ENCODE measurements at regions not wholly inside any gene's neighbourhood (a gene's known extent, or its start where the extent isn't known, plus 50 kb on each side); places are given as distances from the start of the nearest gene placed in this dataset.
A peak's percentile ranks its signal among the peaks of the same experiment; 100 is the strongest.
"Not testable (repeated sequence)": the region's sequence is repeated elsewhere in the genome, so short reads cannot be mapped to it uniquely, and the experiment has no call there.

DNA sequence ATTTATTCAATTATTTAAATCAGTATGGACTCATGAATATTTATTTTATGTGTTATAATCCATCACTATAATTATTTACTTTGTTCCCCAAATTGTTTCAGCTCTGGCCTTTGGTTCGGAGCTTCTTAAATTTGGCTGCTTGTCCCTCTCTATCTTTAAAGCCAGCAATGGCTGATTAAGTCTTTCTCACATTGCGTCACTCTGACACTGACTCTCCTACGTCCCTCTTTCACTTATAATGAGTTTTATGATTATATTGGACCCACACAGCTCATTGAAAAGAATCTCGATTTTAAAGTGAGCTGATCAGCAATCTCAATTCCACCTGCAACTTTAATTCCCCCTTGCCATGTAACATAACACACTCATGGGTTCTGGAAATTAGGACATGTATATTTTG, 185.2 kb upstream of the SLC39A10 start:
- DNase-seq = no peak

DNA sequence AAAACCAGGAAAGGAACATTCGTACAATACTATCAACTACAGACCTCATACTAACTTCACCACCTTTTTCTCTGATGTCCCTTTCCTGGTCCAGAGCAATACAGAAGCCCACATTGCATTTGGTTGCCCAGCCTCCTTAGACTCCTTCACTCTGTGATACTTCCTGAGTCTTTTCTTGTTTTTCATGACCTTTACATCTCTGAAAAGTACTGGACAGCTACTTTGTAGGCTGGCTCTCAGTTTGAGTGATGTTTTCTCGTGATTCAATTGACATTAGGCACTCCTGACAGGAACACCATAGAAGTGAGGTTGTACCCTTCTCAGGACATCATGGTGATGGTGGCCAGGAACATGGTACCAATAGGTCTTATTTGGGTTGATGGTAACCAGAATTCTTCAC, 185.9 kb upstream of the SLC39A10 start:
- no peak for DNase-seq
- intact Hi-C loops (cut with DNase I) = no loop called here

More for the DNA sequence above, 185.2 kb upstream of the SLC39A10 start:
- intact Hi-C loops (cut with DNase I) = no loop called here

DNA sequence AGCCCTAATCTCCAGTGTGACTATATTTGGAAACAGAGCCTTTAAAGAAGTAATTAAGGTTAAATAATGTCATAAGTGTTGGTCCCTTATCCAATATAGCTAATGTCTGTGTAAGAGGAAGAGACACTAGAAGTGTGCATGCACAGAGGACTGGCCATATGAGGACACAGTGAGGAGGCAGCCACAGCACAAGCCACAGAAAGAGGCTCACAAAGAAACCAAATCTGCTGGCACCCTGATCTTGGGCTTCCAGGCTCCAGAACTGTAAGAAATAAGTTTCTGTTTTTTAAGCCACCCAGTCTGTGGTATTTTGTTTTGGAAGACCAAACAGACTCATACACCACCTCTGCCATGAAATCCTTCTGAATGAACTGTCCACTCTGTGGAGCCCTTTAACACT, 186.4 kb upstream of the SLC39A10 start:
- intact Hi-C loops (cut with DNase I) = no loop called here
- DNase-seq = no peak

DNA sequence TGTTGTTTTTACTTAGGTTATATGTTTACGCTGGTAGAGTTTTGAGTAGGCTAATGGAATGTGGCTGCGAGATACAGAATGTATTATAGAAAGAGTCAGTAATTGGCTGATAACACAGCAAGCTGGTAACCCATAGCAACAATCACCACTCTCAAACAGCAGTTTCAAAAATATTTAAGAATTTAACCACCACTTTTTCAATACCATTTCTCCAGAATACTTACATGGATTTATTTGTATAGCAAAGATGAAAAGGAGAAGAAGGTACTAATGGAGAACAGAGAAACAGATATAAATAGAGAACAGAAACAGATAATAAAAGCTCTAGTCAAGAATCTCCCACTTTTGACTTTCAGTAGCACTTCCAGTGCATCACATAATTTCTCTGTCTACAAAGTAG, 188.3 kb upstream of the SLC39A10 start:
- intact Hi-C loops (cut with DNase I) = no loop called here
- DNase-seq = no peak

DNA sequence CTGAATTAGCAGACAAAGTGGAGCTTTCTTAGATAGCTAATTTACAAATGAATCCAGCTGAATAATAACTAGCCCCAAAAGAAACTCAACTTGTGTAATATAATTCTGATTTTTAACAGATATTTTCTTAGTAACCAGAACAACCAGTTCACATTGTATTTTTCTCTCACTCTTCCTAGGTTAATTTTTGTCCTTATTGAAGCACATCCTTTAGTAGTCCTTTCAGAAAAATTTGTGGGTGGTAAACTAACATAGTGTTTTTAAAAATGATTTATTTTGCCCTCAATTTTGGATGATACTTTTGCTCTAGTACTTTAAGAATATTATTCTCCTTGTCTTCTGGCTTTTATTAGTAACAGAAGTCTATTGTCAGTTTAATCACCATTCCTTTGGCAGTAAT, 190.6 kb upstream of the SLC39A10 start:
- intact Hi-C loops (cut with DNase I) = no loop called here
- no peak for DNase-seq

DNA sequence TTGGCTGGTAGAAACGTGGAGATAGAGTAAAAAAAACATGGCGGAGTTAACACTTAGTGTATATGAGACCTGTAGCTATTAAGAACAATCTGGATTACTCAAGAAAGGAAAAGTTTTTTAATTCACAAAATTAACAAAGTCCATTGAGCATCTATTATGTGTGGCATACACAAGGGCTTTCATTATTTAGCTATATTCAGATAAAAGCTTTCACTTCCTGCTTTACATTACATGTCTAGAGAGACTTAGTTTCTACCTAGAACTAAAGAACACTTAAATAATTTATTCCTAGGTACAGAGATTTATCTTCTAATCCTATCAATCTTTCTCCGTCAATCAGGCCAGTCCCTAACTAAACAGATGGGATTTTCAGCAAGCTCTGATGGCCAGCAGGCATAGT, 196.0 kb upstream of the SLC39A10 start:
- DNase-seq = no peak
- intact Hi-C loops (cut with DNase I) = no loop called here

DNA sequence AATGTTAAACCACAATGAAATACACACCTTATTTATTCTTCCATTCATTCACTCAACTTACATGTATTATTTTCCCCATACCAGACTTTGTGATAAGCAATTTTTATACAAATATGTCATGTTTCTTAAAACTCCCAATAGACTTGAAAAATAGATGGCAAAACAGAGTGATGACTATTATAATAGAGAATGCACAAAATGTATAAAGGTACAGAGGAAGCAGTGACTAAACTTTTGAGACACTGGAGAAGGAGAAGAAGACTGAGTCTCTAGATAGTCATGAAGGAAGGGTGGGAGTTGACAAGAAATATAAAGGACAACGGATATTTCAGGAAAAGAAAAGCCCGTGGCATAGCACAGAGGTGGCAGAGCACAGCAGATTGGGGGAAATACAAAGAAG, 198.1 kb upstream of the SLC39A10 start:
- intact Hi-C loops (cut with DNase I) = no loop called here
- no peak for DNase-seq

DNA sequence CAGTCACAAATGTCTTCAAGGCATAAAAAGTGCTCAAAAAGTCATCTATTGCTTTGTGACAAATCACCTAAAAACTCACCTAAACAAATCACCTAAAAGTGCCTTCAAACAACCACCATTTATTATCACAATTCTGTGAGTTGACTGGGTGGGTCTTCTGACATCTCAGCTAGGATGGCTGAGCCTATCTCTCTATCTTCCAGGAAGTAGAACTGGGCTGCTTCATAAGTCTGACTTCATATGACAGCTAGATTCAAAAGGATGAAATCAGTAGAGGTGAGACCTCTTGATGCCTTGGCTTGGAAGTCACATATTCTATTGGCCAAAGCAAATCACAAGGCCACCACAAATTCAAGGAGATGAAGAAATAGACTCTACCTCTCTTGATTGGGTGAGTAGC, 199.2 kb upstream of the SLC39A10 start:
- intact Hi-C loops (cut with DNase I) = no loop called here
- DNase-seq = no peak

DNA sequence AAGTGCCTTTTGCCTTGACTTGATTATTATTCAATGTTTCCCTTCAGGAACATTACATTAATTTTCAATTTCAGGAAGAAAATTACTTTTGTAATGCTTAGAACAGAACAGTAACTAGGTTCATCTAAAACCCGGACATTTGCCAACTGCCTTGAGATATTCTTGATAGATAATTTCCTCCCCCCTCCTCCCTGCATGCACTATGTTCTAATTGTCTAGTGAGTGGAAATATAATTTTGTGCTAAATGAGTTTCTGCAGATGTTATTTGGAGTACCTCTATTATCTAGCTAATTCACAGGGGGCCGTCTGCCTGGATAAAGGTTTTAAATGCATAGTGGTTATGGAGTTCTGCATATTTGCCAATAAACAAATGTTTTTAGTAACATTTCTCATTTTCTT, 200.3 kb upstream of the SLC39A10 start:
- no peak for DNase-seq
- intact Hi-C loops (cut with DNase I) = no loop called here

DNA sequence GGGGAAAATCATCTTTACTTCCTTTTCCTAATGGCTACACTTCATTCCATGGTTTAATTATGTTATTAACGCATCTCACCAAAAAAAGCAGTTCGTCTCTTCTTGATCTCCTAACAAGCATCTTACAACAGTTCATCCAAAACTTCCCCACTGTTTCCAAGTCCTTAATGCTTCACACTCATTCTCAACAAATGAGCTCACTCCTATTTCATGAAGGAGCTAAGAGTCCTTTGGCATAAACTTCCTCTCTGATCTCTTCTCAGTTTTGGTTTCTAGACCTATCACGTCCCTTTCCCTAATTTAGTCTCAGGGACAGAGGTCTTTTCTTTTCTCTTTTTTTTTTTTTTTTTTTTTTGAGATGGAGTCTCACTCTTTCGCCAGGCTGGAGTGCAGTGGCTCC, 205.9 kb upstream of the SLC39A10 start:
- intact Hi-C loops (cut with DNase I) = no loop called here

DNA sequence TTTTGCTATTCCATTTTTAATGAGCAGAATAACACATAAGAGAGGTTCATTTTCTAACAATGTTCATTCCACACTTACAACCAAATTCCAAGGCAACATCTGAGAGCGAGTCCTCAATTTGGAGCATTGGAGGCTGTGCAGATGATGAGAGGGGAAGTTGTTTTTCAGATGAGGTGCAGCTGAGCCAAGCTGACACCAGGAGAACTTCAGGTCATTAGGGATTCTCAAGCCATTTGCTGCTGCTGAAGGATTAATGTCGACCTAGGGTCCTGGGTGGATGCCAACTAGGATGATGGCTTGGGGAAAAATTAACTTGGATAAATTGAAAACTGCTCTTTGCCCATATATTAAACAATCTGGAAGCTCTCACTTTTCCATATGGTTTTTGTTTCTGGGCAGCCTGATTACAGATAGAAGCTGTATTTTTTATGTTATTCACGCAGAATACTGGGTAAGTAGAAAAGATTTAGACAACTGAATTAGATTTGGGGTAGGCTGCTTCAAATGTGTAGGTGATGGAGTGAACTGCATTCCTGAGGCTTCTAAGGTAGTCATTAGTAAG, 206.4 kb upstream of the SLC39A10 start:
- no peak for DNase-seq
- intact Hi-C loops (cut with DNase I) = no loop called here

More for the DNA sequence above, 205.9 kb upstream of the SLC39A10 start:
- DNase-seq = no peak

DNA sequence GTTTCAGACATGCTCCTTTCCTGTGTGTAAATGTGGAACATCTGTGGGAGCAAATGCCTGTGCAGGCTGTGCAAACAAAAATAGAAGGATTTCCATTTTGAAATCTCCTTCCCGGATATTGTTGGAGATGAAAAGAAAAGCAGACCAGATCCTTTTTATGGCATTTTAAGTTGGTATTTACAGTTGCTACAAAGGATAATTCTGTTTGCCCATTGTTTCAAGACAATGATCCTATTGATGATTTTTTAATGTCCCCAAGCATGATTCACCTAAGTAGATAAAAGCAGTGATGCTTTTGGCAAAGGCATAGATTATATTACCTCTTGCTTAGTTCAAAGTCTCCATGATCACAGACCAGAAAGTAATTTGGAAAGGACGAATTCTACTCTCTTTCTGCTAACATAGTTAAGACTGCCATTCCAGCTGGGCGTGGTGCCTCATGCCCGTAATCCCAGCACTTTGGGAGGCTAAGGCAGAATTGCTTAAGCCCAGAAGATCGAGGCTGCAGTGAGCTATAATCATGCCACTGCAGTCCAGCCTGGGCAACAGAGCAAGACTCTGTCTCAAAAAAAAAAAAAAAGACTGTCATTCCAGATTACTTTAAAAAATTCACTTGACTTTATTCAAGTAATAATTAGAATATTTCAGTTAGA, 209.6 kb upstream of the SLC39A10 start:
- DNase-seq = peak in 1 of 10 donors; percentile 46

DNA sequence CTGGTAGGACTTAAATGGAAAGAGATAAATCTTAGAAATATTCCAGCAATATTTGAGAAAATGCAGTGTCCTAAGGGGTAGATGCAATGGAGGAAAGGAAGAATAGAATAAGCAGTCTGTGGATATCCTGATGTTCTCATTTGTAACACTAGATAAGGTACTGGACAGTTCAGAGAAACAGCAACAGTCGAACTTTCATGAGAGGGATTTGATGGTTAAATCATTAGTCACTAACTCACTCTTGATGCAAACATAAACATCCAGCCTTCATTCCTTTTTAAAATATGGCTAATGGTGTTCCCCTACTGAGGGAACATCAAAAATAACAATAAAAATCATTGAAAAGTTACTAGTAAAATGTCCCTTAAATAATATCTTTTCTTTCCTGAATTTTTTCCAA, 211.4 kb upstream of the SLC39A10 start:
- DNase-seq = no peak
- intact Hi-C loops (cut with DNase I) = no loop called here

More for the DNA sequence above, 209.6 kb upstream of the SLC39A10 start:
- intact Hi-C loops (cut with DNase I) = no loop called here

DNA sequence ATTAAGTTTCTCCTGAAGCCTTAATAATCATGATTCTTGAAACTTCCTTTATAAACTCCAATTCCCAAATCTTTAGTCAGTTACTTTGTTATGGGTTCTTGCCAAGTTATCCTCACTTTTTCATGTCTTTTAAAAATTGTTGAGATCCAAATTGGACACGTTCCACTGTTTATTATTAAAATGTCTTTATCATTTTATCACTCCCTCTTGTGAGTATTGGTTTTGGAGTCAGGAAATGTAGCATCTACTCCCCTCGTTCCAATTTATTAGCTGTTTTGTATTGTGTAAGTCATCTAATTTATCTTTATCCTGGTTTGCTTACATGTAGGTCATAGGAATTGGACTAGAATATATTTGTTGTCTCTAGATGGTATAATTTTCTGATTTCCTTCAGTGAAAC, 213.1 kb upstream of the SLC39A10 start:
- DNase-seq = no peak
- intact Hi-C loops (cut with DNase I) = no loop called here

DNA sequence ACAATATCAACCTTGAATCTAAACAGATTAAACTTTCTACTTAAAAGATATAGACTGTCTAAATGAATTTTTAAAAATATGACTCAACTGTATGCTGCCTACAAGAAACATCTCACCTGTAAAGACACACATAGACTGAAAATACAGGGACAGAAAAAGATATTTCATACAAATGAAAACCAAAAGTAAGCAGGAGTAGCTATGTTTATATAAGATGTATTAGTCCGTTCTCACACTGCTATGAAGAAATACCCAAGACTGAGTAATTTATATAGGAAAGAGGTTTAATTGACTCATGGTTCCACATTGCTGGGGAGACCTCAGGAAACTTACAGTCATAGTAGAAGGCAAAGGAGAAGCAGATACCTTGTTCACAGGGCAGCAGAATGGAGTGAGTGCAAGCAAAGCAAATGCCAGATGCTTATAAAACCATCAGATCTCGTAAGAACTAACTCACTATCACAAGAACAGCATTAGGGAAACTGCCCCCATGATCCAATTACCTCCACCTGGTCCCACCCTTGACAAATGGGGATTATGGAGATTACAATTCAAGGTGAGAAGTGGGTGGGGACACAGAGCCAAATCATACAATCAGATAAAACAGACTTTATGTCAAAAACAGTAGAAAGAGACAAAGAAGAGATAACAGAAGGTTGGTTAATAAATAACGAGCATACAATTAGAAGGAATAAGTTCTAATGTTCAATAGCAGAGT, 214.4 kb upstream of the SLC39A10 start:
- no peak for DNase-seq
- intact Hi-C loops (cut with DNase I) = no loop called here

DNA sequence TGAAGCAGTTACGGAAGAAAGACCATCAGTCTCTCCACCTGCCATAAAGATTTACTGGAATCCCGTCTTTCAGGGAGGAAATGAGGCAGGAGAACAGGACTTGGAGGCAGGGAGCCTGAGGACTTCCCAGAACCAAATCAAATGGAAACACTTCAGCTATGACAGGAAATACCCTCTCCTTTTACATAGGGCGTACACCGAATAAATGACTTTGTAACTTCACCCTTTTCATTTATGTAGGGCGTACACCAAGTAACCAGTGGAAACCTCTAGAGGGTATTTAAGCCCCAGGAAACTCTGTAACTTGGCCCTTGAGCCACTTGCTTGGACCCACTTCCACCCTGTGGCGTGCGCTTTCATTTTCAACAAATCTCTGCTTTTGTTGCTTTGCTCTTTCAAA, 218.3 kb upstream of the SLC39A10 start:
- no peak for DNase-seq
- intact Hi-C loops (cut with DNase I) = no loop called here

DNA sequence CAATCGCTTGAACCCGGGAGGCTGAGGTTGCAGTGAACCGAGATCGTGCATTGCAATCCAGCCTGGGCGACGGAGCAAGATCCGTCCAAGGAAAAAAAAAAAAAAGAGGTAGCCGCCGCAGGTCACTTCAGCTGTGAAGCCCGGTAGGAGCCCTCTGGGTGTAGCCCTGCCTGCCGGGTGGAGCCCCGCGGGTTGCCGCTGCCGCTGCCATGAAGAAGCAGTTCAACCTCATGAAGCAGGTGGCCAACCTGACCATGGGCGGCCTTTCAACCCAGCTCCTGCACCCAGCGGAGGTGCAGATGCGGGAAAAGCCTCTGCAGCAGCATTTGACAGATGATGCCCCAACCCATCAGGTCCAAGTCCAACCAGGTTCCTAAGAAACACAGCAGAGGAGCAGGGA, 219.5 kb upstream of the SLC39A10 start:
- intact Hi-C loops (cut with DNase I) = no loop called here
- DNase-seq = no peak

DNA sequence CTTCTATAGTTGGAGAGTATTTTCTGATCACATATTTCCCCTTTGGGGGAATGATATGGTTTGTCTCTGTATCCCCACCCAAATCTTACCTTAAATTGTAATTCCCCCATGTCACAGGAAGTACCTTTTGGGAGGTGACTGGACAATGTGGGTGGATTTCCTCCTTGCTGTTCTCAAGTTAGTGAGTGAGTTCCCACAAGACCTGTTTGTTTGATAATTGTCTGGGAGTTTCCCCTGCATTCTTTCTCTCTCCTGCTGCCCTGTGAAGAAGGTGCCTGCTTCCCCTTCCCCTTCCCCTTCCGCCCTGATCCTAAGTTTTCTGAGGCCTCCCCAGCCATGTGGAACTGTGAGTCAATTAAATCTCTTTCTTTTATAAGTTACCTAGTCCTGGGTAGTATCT, 222.7 kb upstream of the SLC39A10 start:
- no peak for DNase-seq
- intact Hi-C loops (cut with DNase I) = no loop called here

DNA sequence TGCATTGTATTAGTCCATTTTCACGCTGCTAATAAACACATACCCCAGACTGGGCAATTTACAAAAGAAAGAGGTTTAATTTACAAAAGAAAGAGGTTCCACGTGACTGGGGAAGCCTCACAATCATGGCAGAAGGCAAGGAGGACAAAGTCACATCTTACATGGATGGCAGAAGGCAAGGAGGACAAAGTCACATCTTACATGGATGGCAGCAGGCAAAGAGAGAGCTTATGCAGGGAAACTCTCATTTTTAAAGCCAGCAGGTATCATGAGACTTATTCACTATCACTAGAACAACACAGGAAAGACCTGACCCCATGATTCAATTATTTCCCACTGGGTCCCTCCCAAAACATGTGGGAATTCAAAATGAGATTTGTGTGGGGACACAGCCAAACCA, 223.3 kb upstream of the SLC39A10 start:
- DNase-seq; intact Hi-C loops (cut with DNase I): not testable (repeated sequence)

DNA sequence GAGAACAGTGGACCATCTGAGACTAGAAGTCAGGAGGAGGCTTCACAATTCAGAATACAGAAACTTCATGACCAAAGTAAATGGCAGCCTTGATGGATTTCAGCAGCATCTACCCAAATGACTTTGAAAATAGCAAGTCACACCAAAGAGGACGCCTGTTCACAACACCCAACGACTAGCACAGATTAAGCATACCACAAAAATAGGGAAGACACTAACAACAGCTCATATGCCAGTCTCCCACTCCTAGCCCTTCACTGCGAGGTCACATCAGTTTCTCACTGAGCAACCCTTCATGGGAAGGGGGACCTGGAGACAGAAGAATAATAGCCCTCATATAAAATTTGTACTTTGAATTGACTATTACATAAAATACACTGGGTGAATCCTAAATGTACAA, 228.4 kb upstream of the SLC39A10 start:
- intact Hi-C loops (cut with DNase I) = no loop called here
- no peak for DNase-seq

DNA sequence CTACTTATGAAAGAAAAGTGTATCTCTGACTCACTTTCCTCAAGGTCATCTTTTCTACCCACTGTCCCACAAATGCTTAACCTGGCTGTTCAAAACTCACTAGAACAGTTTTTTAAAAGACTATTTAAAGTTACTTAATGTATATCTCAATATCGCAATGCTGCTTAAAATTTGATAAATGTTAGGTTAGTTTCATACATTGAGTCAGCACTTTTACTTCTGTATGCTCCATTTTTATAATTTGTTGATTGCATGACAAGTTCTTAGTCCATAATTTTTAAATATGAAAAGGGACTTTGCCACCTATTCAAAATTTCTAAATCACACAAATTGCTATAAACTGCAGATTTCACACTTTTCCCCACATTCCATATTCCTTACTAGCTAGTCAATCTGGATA, 231.7 kb upstream of the SLC39A10 start:
- no peak for DNase-seq
- intact Hi-C loops (cut with DNase I) = no loop called here

DNA sequence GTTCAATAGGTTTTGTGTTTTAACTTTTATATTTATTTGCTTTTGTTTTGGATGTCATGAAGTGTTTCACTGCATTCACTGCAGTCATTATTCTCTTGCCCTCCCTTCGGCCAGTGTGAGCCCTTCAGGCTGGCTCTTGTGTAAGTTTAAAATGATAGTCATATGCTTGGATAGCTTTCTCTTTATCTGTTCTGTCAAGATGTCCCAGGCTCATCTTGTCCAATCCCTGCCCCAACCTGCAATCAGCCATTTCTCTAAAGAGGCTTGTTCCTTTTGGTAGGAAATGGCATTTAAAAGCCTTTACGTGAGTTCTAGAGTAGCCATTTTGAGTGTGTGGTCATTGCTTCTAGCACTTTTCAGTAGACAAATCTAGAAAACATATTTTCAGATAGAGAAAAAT, 238.0 kb upstream of the SLC39A10 start:
- no peak for DNase-seq

More for the DNA sequence above, 238.0 kb upstream of the SLC39A10 start:
- intact Hi-C loops (cut with DNase I) = no loop called here
